ENCODE measurements at regions not wholly inside any gene's neighbourhood (a gene's known extent, or its start where the extent isn't known, plus 50 kb on each side); places are given as distances from the start of the nearest gene placed in this dataset.
"Not testable (repeated sequence)": the region's sequence is repeated elsewhere in the genome, so short reads cannot be mapped to it uniquely, and the experiment has no call there.

DNA sequence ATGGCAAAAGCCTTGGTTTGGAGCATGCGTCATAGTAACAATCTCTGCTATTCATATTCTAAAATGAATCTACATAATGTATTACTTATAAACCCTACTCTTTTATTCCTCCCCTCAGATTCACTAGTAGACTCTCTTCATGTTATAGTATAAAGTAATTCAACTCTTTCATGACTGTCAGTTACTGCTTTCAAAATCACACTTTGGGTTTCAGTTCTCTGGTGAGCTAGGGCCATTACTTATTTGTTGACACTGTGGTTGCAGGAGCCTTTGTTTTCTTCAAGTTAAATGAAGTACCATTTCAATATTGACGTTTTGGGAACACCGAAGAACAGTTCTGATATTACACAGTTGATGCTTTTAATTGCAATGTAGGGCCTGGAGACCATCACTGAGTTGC is 378.4 kb downstream of the DDX10 start:
- DNase-seq (ENCODE audit: low read depth, low spot score): no peak

DNA sequence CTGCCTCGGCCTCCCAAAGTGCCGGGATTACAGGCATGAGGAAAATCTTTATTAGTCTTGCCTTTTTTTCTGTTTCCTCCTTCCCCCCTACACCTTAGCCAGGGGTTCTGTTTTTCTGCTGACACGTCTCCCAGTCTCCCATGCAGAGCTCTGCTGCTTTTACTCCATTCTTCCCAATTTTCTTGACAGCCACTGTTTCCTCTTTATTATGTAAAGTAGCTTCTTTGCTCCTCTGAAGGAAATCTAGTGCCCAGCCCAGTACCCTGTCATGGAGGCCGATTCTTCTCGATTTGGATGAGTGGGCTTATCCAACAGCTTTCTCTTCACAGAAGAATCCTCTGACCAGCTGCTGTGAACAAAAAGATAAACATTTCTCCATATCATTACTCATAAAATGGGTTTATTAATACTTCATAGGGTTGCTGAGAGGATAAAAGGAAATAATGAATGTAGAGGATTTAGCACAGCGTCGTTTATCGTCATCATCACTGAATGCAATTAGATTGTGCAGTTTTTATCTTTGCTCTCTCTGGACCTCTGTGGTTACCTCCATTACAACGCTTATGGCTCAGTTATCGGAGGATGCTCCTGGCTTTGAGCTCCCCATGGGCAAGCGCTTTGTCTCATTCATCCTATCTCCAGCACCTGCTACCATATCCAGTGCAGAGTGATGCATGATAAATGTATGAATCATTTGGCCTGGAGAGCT is 375.6 kb upstream of the C11orf87 start:
- DNase-seq (ENCODE audit: low read depth, low spot score): no peak

DNA sequence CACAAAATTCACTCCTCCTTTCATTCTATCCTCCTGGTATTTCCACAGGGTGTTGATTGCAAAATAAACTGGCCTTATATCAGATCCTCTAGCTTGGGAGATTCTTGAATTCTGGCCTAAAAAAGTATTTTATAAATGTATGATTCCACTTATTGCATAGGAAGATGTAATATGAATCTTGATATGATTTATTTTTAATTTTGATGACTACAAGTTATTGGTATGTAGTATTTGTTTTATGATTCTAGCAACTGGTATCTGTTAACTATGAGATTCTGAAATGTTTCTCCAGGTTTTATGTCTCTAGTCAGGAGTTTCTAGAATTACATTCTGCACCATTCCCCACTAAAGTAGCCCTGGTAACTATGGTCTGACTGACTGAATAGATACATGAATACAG is 373.9 kb upstream of the C11orf87 start:
- no peak for DNase-seq (ENCODE audit: low read depth, low spot score)

DNA sequence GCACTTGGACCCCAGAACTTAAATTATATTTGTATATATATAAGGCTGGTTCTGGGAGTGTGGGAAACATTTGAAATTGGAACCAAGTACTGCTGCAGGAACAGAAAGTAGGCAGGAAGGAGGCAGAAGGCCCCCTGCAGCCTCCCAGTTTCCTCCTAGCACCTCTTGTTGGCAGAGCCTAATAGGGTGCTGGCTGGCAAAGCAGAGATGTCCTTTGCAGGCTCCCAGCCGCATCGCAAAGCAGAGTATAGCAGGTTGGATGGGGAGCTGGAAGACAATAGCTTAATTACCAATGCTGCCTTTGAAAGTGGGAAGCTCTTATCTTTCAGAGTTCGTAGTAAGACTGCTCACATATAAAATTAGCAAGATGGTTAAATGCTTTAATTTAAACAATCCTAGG is 370.8 kb upstream of the C11orf87 start:
- no peak for DNase-seq (ENCODE audit: low read depth, low spot score)

DNA sequence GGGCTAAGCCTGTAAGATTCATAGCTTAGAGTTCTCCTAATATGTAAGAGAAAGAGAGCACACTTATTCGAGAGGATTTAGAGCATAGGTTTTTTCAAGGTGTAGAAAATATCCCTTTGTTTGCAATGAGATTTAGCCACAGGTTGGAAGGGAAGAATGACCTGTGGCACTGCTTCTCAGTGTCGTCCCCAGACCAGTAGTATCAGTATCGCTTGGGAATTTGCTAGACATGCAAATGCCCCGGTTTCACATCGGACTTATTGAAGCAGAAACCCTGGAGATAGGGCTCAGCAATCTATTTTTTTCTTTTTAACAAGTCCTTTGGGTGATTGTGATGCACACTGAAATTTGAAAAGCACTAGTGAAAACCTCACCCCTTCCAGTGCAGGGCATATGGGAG is 362.6 kb upstream of the C11orf87 start:
- no peak for DNase-seq (ENCODE audit: low read depth, low spot score)

DNA sequence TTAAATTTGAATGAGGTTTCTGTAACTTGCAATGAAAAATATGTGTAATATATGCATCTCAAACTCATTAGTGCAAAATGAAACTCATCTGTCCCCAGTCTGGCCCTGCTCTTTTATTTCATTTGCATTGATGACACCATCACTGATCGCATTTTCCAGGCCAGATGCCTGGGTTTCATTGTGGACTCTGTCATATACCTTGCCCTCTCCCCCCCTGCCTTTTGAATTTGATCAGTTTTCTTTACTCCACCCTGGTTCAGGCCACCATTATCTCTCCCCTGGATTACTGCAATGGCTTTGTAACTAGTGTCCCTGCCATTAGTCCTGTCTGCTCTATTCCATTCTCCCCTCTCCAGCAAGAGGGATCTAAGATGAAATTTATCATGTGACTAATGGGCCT is 360.6 kb upstream of the C11orf87 start:
- no peak for DNase-seq (ENCODE audit: low read depth, low spot score)

DNA sequence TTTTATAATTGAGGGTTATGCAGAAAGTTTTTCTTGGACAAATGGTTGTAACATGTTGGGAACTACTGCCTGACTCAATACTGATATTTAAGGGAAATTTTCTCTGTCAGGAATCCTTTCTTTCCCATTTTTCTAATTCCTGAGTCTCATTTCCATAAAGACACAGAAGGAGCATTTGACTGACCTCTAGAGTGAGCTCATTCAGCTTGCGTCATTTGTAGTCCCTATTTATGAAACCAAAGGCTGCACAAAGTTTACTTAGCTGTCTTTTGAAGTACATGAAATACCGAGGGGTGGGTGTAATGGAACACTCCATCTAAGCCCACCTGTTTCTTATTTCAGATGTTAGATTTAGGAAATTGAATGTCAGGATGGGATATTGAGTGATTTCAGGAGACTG is 359.5 kb upstream of the C11orf87 start:
- DNase-seq (ENCODE audit: low read depth, low spot score): no peak

DNA sequence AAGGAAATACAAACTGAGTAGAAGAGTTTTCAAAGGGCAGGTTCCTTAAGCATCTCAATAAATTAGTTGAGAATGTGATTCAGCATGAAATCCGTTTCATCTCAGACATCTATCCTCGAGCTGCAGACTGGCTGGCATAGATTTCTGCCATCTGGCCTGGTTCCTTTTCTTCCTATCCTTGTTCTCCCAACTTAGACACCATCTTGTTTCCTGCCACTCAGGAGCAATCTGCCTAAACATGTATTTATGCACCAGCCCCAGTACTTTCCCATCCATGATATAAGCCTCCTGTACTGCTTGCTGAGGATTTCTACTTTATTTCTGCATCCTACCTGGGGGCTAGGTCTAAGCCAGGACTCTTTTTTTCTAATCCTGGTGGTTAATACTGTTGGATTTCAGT is 359.1 kb upstream of the C11orf87 start:
- DNase-seq (ENCODE audit: low read depth, low spot score): no peak

DNA sequence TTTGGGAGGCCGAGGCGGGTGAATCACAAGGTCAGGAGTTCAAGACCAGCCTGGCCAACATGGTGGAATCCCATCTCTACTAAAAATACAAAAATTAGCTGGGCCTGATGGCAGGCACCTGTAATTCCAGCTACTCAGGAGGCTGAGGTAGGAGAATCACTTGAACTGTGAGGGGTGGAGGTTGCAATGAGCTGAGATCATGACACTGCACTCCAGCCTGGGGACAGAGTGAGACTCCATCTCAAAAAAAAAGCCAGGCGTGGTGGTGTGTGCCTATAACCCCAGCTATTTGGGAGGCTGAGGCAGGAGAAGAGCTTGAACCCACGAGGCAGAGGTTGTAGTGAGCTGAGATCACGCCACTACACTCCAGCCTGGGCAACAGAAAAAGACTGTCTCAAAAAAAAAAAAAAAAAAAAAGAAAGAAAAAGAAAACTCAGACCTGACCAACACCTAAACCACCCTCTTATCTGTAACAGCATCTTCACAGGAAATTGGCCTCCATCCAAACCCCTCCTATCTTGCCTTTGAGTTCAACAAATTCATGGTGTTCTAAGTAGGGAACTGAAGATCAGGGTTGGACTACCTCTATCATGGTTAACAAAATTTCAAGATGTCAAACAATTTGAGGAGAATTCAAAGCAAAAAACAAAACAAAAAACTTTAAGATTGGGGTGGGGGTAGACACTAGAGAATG is 357.2 kb upstream of the C11orf87 start:
- not testable (repeated sequence) for DNase-seq (ENCODE audit: low read depth, low spot score)

DNA sequence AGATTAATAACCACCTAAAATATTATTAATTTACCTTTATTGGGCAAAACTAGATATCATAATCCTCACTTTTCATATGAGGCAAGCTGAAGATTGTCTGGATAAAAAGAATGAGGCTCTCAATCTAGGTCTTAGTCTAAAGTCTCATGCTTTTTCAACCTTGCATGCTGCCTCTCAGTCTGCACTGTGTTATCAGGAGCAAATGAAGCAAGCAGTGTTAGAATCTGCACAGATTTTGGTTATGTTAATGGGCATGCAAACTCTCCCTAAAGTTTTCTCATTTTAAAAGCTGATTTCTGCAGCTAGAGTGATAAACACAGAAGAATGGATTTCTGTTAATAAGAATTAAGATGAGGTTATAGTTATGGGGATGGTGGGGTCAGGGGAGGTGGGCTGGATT is 350.7 kb upstream of the C11orf87 start:
- no peak for DNase-seq (ENCODE audit: low read depth, low spot score)

DNA sequence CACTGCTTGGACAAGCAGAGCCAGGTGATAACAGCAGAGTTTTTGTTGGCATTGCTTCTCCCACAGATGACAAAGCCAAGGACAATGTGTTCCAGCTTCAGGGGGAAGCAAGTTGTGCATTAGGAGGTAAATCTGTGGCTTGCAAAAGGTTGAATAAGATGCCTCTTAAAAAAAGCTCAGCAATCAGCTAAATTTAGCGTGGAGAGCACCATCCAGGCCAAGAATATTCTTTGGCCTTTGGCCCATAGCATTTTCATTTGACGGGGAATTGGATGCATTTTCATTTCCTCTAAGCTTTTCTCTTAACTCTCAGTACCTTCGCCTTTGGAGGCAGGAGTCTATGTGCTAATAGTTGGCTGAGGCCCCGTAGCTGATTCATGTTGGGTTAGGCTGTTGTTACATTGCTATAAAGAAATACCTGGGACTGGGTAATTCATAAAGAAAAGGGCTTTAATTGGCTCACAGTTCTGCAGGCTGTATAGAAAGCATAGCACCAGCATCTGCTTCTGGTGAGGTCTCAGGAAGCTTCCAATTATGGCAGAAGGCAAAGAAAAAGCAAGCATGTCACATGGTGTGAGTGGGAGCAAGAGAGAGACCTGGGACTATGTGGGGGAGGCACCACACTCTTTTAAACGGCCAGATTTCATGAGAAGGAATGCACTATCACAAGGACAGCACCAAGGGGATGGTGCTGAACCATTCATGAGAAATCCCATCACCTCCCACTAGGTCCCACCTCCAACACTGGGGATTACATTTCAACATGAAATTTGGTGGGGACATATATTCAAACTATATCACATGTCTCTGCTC is 350.1 kb upstream of the C11orf87 start:
- no peak for DNase-seq (ENCODE audit: low read depth, low spot score)

DNA sequence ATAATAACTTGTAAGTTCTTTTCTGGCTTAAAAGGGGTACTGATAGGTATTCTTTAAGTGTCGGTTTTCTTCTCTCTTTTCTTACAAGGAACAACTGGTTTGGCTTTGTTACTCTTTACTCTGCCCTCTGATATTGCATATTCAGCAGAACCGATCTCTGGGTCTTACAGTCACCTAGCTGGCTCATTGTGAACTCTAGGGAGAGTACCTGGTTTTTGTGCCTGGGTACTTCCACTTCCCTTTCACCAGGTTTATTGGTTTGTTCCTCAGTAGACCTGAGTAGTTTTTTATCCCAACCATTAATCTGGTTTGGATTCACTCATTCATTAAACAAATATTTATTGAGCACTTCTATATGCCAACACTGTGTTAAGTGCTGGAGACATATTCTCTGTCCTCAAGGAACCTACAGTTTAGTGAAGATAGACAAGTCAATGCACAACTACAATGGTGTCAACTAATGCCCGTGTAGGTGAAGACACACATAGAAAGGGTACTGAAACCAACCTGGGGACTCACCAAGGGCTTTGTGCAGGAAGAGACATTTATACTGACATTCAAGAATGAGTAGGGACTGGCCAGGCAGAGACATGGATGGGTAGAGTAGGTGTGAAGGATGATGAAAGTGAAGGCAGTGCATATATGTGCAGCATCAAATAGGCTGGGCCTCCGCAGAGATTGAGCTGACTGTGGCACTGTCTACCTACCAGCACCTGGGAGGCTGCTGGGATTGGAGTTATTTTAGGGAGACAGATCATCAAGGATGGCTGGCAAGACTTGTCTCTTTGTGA is 348.8 kb upstream of the C11orf87 start:
- DNase-seq (ENCODE audit: low read depth, low spot score): no peak

DNA sequence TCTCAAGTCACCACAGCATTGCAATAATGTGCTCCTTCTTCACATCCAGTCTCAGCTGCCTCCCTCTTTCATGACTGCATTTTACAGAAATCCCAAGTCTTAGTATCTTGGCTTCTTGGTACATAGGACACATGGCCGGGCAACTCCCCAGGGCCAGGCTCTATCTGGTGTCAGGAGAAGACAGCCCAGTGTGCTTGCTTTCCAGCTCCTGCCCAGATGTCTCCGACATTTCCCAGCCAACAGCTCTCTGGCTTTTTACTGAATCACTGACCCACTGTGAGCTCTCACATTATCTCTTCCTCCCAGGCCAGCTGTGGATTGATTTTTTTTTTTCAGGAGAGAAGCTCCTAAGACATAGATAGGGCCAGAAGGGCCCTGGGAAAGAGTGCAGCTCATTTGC is 346.0 kb upstream of the C11orf87 start:
- no peak for DNase-seq (ENCODE audit: low read depth, low spot score)

DNA sequence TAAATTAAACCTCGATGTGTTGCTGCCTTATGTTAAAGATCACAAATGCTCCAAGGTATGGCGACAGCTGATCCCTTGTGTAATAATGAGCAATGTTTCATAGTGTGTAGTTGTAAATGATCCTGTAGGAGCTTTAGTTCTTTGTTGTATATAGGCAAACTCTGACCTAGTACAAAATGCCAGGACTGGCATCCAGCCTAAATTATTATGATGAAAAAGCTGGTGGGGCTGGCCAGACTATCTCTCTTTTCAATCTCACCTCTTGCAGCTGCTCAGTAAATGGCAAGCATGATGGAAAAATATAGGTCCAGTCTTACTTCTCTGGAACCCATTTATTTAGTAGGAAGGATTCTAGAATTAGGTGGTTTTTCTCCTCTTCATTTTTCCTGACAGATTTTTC is 345.1 kb upstream of the C11orf87 start:
- DNase-seq (ENCODE audit: low read depth, low spot score): no peak

DNA sequence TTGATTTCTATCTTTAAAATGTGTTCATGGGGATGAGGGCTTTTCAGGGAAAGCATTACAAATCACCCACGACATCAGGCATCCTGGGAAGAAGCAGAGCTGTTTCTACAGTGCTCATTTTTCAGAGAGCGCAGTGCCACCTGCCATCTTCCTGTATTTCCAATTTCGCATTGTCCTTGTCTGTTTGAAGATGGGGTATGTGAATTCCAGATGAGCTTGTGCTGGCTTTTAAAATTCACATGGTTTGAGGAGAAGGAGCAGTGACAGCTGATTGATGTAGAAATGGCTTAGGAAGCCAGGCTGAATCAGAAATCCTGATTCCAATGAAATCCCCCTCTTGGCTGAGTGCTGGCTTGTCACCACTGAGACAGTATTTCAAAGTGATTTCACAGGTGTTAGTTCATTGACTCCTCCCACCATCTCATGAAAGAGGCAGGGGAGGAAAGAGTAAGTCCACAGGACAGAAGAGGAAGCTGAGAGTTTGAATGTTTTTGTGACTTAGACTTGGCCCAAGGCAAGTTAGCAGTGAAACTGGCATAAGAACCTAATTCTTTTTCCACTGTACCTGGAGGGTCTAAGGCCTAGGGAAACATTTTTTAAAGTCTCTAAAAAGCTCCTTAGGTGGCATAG is 344.6 kb upstream of the C11orf87 start:
- DNase-seq (ENCODE audit: low read depth, low spot score): no peak

DNA sequence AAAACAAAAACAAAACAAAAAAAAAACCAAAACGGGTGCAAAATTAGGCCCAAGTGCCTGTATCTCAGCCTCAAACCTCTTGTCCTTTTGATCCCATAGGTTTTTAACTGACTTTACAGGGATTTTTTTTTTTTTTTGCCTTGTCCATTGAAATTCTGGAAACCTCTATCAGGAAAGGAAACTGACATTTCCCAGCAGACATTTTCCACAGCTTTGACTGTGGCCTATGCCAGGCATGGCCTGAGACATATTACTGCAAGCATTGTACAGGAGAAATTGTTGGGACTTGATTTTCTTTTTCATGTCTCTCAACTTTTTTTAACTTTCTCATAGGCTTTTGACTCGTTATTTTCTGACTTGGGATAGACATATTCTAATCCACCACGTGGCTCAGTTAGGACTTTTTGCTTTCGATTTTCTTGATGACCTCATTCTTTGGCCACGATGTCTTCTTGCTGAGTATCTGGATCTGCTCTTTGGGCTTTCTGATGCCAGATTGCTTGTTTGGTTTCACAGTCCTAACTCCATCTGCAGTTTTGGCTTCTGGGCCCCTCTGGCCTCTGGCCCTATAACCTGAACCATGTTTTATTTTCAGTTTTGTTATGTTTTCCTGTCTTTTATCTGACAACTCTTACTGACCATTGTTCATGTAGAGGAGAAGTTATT is 336.1 kb upstream of the C11orf87 start:
- DNase-seq (ENCODE audit: low read depth, low spot score): no peak

DNA sequence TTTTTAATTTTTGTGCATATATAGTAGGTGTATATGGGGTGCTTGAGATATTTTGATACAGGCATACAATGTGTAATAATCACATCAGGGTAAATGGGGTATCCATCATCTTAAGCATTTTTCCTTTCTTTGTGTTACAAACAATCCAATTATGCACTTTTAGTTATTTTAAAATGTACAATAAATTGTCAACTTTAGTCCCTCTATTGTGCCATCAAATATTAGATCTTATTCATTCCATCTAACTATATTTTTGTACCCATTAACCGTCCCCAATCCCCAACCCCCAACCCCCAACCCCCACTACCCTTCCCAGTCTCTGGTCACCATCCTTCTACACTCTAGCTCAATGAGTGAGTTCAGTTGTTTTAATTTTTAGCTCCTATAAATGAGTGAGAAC is 335.1 kb upstream of the C11orf87 start:
- no peak for DNase-seq (ENCODE audit: low read depth, low spot score)

DNA sequence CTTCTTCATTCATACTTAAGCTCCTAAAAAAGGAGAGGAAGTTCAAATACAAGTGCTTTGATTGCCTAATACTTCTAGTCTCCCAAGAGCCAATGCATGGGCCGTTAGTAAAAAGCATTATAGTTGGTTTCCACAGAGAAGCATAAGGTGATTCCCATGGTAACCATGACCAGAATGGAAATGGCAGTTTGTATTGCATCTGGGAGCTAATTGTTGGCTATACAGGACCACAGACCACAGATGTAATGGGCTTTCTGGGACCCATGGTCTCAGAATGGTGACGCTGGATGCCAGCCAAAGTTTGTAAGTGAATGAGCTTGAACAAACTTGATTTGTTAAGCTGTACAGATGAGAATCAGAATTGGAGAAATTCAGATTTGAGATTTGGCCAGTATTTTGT is 333.9 kb upstream of the C11orf87 start:
- DNase-seq (ENCODE audit: low read depth, low spot score): no peak

DNA sequence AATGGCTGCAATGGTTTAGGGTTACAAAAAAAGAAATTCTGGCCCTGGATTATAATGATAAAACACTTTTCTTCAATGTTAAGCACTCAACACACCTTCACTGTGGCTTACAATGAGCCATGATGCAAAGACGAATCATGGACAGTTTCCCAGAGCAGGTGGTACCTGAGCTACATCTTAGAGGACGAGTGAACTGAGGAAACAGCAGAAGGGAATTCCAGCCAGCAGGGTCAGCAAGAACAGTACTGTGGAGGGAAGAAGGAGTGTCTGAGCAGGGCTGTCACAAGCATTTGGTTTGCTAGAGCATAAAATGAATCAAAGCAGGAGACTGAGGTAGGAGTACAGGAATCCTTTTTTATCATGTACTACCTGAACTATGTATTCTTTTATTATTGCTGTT is 332.8 kb upstream of the C11orf87 start:
- no peak for DNase-seq (ENCODE audit: low read depth, low spot score)

DNA sequence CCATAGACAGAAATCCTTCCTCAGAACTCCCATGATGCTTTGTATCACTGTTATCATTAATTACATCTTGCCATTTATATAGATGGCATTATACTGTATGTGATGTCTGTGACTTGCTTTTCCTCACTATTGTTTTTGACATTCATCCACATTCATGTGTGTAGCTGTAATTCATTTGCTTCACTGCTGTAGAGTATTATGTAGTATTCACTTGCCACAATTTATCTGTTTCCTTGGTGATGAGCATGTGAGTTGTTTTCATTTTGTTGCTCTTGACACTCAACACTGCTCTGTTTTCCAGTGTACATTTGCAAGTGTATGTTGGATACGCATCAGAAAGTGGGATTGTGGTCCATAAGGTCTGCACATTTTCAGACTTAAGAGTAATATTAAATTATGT is 328.6 kb upstream of the C11orf87 start:
- no peak for DNase-seq (ENCODE audit: low read depth, low spot score)

DNA sequence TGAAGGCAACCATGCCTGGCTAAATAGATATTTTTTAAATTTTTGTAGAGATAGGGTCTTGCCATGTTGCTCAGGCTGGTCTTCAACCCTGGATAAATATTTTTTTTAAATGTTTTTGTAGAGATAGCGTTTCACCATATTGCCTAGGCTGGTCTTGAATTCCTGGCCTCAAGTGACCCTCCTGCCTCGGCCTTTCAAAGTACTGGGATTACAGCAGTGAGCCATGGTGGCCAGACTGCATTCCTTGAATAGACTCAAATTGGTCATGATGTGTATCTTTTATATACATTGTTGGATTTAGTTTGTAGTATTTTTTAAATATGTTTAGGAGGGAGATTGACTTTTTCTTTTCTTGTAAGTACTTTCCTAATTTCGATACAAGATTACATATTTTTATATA is 325.7 kb upstream of the C11orf87 start:
- no peak for DNase-seq (ENCODE audit: low read depth, low spot score)
